ENCODE measurements at regions not wholly inside any gene's neighbourhood (a gene's known extent, or its start where the extent isn't known, plus 50 kb on each side); places are given as distances from the start of the nearest gene placed in this dataset.

- H3K36me3 ChIP-seq (ENCODE audit: insufficient read depth, low read length): no peaks in the 10 kb centered on the region
- no peak overlapping the region for H3K27ac ChIP-seq (ENCODE audit: low read length)
- no peaks in the 10 kb centered on the region for H3F3A ChIP-seq (ENCODE audit: insufficient read depth, low read length, poor library complexity, severe bottlenecking)
- no peaks in the 10 kb centered on the region for H3K79me2 ChIP-seq (replicated peaks; ENCODE audit: insufficient read depth, low read length)
- H4K20me1 ChIP-seq (ENCODE audit: insufficient read depth): no peaks in the 10 kb centered on the region
- H2AFZ ChIP-seq (ENCODE audit: low read depth, low read length): no peak overlapping the region
- no peak overlapping the region for H3K9ac ChIP-seq (ENCODE audit: low read length)
- no peak overlapping the region for H3K4me2 ChIP-seq (ENCODE audit: low read length)
- H3K27me3 ChIP-seq (ENCODE audit: insufficient read depth, low read depth, low read length): no peaks in the 10 kb centered on the region
- H3K4me3 ChIP-seq (ENCODE audit: low read length): no peak overlapping the region
- no peaks in the 10 kb centered on the region for H3K9me2 ChIP-seq (ENCODE audit: insufficient read depth, low read length)
- H3K9me3 ChIP-seq (ENCODE audit: low read length): no peaks in the 10 kb centered on the region
- TF ChIP-seq TAF1 (IDR thresholded peaks at IDR 0.05; ENCODE audit: low read depth) (no peak), SMC3 (conservative IDR thresholded peaks at IDR 0.05; ENCODE audit: poor library complexity) (no peak), RAD21 (conservative IDR thresholded peaks at IDR 0.05) (no peak)
Measured at GRCh38 chr5:5887833-5888232, 465.4 kb downstream of the ICE1 start.

GRCh38 chr5:5886812-5887486 lies 464.5 kb downstream of the ICE1 start:
- H3F3A ChIP-seq (ENCODE audit: insufficient read depth, low read length, poor library complexity, severe bottlenecking): no peaks in the 10 kb centered on the region
- H4K20me1 ChIP-seq (ENCODE audit: insufficient read depth): no peaks in the 10 kb centered on the region
- H3K79me2 ChIP-seq (replicated peaks; ENCODE audit: insufficient read depth, low read length): no peaks in the 10 kb centered on the region
- no peaks in the 10 kb centered on the region for H3K36me3 ChIP-seq (ENCODE audit: insufficient read depth, low read length)
- no peak for TF ChIP-seq EP300 (conservative IDR thresholded peaks at IDR 0.05; ENCODE audit: poor library complexity, severe bottlenecking)
- TF ChIP-seq REST (IDR thresholded peaks at IDR 0.05; ENCODE audit: borderline replicate concordance): no peak
- no peak for TF ChIP-seq MXI1 (conservative IDR thresholded peaks at IDR 0.05; ENCODE audit: poor library complexity, severe bottlenecking)
- no peak for TF ChIP-seq POLR2AphosphoS5 (IDR thresholded peaks at IDR 0.05)
- no peak overlapping the region for H3K27ac ChIP-seq (ENCODE audit: low read length)
- H3K4me3 ChIP-seq (ENCODE audit: low read length): no peak overlapping the region
- H3K9me3 ChIP-seq (ENCODE audit: low read length): no peaks in the 10 kb centered on the region
- H2AFZ ChIP-seq (ENCODE audit: low read depth, low read length): no peak overlapping the region
- no peaks in the 10 kb centered on the region for H3K27me3 ChIP-seq (ENCODE audit: insufficient read depth, low read depth, low read length)
- no peak overlapping the region for H3K9ac ChIP-seq (ENCODE audit: low read length)
- H3K9me2 ChIP-seq (ENCODE audit: insufficient read depth, low read length): no peaks in the 10 kb centered on the region
- H3K4me2 ChIP-seq (ENCODE audit: low read length): no peak overlapping the region

GRCh38 chr5:5886353-5886752 lies 463.9 kb downstream of the ICE1 start:
- Histone ChIP-seq H3K9me2 (ENCODE audit: insufficient read depth, low read length) (no peaks in the 10 kb centered on the region), H2AFZ (ENCODE audit: low read depth, low read length) (no peak overlapping the region)
- no peak for TF ChIP-seq TAF1 (IDR thresholded peaks at IDR 0.05; ENCODE audit: low read depth)
- no peak for TF ChIP-seq RAD21 (conservative IDR thresholded peaks at IDR 0.05)
- no peak for TF ChIP-seq EZH2 (IDR thresholded peaks at IDR 0.05; ENCODE audit: borderline replicate concordance, insufficient read depth, low read length, poor library complexity, severe bottlenecking)
- TF ChIP-seq CTCF (IDR thresholded peaks at IDR 0.05; ENCODE audit: poor library complexity, severe bottlenecking): no peak
- no peak for TF ChIP-seq MXI1 (conservative IDR thresholded peaks at IDR 0.05; ENCODE audit: poor library complexity, severe bottlenecking)
- no peak for TF ChIP-seq EP300 (conservative IDR thresholded peaks at IDR 0.05; ENCODE audit: poor library complexity, severe bottlenecking)
- TF ChIP-seq SMC3 (conservative IDR thresholded peaks at IDR 0.05; ENCODE audit: poor library complexity): no peak
- no peak for TF ChIP-seq REST (IDR thresholded peaks at IDR 0.05; ENCODE audit: borderline replicate concordance)
- no peak for TF ChIP-seq POLR2AphosphoS5 (IDR thresholded peaks at IDR 0.05)

More at GRCh38 chr5:5886353-5886752, 463.9 kb downstream of the ICE1 start:
- Histone ChIP-seq H3K9ac (ENCODE audit: low read length) (no peak overlapping the region), H3F3A (ENCODE audit: insufficient read depth, low read length, poor library complexity, severe bottlenecking) (no peaks in the 10 kb centered on the region), H3K4me3 (ENCODE audit: low read length) (no peak overlapping the region), H3K4me2 (ENCODE audit: low read length) (no peak overlapping the region), H3K27me3 (ENCODE audit: insufficient read depth, low read depth, low read length) (no peaks in the 10 kb centered on the region), H3K36me3 (ENCODE audit: insufficient read depth, low read length) (no peaks in the 10 kb centered on the region), H3K9me3 (ENCODE audit: low read length) (no peaks in the 10 kb centered on the region), H3K79me2 (replicated peaks; ENCODE audit: insufficient read depth, low read length) (no peaks in the 10 kb centered on the region), H4K20me1 (ENCODE audit: insufficient read depth) (no peaks in the 10 kb centered on the region), H3K27ac (ENCODE audit: low read length) (no peak overlapping the region)

Data from neural cell (in vitro differentiated cells).